ENCODE measurements at regions not wholly inside any gene's neighbourhood (a gene's known extent, or its start where the extent isn't known, plus 50 kb on each side); places are given as distances from the start of the nearest gene placed in this dataset.
"Not testable (repeated sequence)": the region's sequence is repeated elsewhere in the genome, so short reads cannot be mapped to it uniquely, and the experiment has no call there.

GRCh38 chr5:130817598-130818384 is 347.3 kb downstream of the HINT1 start:
- not testable (repeated sequence) for H3K9me3 Mint-ChIP-seq; H3K4me1 Mint-ChIP-seq (ENCODE audit: low read depth in 2 of 2); DNase-seq; H3K36me3 Mint-ChIP-seq (ENCODE audit: insufficient read depth); ATAC-seq (replicated peaks); H3K27ac Mint-ChIP-seq
- H3K4me3 Mint-ChIP-seq = peak overlapping the region in 1 of 2 donors; percentile 32
- peaks cover 12 to 33% of the 10 kb centered on the region in 2 donors for H3K27me3 Mint-ChIP-seq

DNA sequence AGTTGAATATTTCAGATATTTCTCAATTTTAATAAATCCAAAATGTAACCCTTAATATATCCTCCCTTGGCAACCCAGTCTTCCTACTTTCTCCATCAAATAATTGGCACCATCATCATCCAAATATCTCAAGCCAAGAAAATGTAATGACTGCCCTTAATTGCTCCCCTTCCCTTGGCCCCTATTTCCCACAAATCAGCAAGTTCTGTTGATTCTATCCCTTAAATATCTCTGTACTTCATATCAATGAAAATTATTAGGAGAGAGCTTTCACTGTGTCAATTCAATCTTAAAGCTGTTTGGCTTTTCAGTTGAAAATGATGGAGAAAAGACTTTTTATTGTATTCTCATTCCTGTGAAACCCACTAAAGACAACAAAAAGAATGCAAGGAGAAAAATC is 349.8 kb downstream of the HINT1 start:
- Mint-ChIP-seq H3K27ac (no peak overlapping the region), H3K4me1 (ENCODE audit: low read depth in 2 of 2) (peaks cover 0 to 3% of the 10 kb centered on the region in 2 donors), H3K36me3 (ENCODE audit: insufficient read depth) (no peaks in the 10 kb centered on the region), H3K27me3 (peaks cover 10 to 20% of the 10 kb centered on the region in 2 donors), H3K9me3 (no peaks in the 10 kb centered on the region), H3K4me3 (no peak overlapping the region)
- ATAC-seq (replicated peaks) = no peak
- no peak for DNase-seq

DNA sequence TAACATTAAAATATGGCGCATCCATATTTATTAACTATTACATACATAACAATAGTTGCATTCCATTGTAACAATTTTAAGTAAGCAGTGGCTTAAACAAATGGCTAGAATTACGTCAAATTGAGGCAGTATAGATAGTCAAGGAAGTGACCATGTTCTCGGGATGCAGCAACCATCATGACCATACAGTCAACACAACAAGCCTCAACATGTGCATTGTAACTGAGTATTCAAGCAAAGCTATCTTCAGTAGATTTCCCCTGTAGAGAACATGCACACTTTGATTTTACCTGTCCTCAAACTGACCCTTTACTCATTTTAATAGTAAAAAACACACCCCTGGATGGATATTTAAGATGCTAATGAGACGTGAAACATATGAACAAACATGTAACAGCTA is 356.4 kb downstream of the HINT1 start:
- no peak for ATAC-seq (replicated peaks)
- no peak for DNase-seq
- no peak overlapping the region for H3K27ac Mint-ChIP-seq
- no peaks in the 10 kb centered on the region for H3K36me3 Mint-ChIP-seq (ENCODE audit: insufficient read depth)
- no peaks in the 10 kb centered on the region for H3K9me3 Mint-ChIP-seq
- H3K4me3 Mint-ChIP-seq = no peak overlapping the region
- no peaks in the 10 kb centered on the region for H3K4me1 Mint-ChIP-seq (ENCODE audit: low read depth in 2 of 2)
- peaks cover 26 to 46% of the 10 kb centered on the region in 2 donors for H3K27me3 Mint-ChIP-seq

DNA sequence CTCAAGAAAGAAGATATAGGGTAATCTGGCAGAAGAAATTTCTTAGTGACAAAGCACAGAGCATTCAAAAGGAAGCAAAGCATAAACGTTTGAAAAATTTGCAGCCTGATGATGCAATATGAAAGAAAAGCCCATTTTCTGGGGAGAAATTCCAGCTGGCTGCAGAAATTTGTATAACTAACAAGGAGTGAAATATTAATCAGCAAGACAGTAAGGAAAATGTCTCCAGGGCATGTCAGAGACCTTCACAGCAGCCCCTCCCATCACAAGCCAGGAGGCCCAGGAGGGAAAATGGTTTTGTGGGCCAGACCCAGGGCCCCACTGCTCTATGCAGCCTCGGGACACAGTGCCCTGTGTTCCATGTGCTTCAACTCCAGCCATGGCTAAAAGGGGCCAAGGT is 359.4 kb downstream of the HINT1 start:
- H3K27me3 Mint-ChIP-seq = peaks cover 26 to 54% of the 10 kb centered on the region in 2 donors
- no peak for DNase-seq

DNA sequence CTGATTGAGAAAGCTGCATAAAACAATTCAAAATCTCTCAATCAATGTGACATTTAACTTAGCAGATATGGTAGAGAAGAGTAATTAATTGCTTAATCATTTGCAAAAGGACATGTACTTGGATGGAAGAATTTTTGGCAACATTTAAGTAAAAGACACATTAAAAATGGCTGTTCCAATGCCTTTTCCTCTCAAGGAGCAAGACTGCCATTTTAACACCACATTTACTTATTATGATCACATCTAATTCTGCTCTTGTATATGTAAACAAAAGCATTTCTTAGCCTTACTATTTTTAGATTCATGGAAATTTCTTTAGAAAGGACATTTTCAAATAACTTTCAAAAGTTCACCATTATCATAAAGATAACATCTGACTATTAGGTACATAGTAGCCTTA is 360.0 kb downstream of the HINT1 start:
- Mint-ChIP-seq H3K4me3 (no peak overlapping the region), H3K36me3 (ENCODE audit: insufficient read depth) (no peaks in the 10 kb centered on the region), H3K27me3 (peaks cover 21 to 48% of the 10 kb centered on the region in 2 donors), H3K9me3 (no peaks in the 10 kb centered on the region), H3K27ac (no peak overlapping the region), H3K4me1 (ENCODE audit: low read depth in 2 of 2) (no peaks in the 10 kb centered on the region)
- DNase-seq (no peak), ATAC-seq (replicated peaks) (no peak)

More for the DNA sequence above, 359.4 kb downstream of the HINT1 start:
- H3K4me3 Mint-ChIP-seq = no peak overlapping the region
- no peaks in the 10 kb centered on the region for H3K9me3 Mint-ChIP-seq
- H3K27ac Mint-ChIP-seq = no peak overlapping the region
- ATAC-seq (replicated peaks) = no peak
- H3K4me1 Mint-ChIP-seq (ENCODE audit: low read depth in 2 of 2) = no peaks in the 10 kb centered on the region
- no peaks in the 10 kb centered on the region for H3K36me3 Mint-ChIP-seq (ENCODE audit: insufficient read depth)

GRCh38 chr5:130801963-130802362 is 363.1 kb downstream of the HINT1 start:
- Mint-ChIP-seq H3K4me1 (ENCODE audit: low read depth in 2 of 2) (no peaks in the 10 kb centered on the region), H3K36me3 (ENCODE audit: insufficient read depth) (no peaks in the 10 kb centered on the region), H3K27me3 (peaks cover 15 to 32% of the 10 kb centered on the region in 2 donors), H3K4me3 (no peak overlapping the region), H3K27ac (no peak overlapping the region), H3K9me3 (peaks cover 0 to 3% of the 10 kb centered on the region in 2 donors)
- DNase-seq (no peak), ATAC-seq (replicated peaks) (no peak)

- no peaks in the 10 kb centered on the region for H3K4me1 Mint-ChIP-seq (ENCODE audit: low read depth in 2 of 2)
- no peaks in the 10 kb centered on the region for H3K36me3 Mint-ChIP-seq (ENCODE audit: insufficient read depth)
- peaks cover 0 to 3% of the 10 kb centered on the region in 2 donors for H3K9me3 Mint-ChIP-seq
- H3K4me3 Mint-ChIP-seq = no peak overlapping the region
- no peak for ATAC-seq (replicated peaks)
- H3K27me3 Mint-ChIP-seq = peaks cover 6 to 8% of the 10 kb centered on the region in 2 donors
- DNase-seq = no peak
- no peak overlapping the region for H3K27ac Mint-ChIP-seq
Observed at GRCh38 chr5:130799015-130799414, 366.0 kb downstream of the HINT1 start.

- H3K36me3 Mint-ChIP-seq (ENCODE audit: insufficient read depth) = no peaks in the 10 kb centered on the region
- no peak for ATAC-seq (replicated peaks)
- no peak overlapping the region for H3K4me3 Mint-ChIP-seq
- no peaks in the 10 kb centered on the region for H3K4me1 Mint-ChIP-seq (ENCODE audit: low read depth in 2 of 2)
- H3K27ac Mint-ChIP-seq = no peak overlapping the region
- H3K9me3 Mint-ChIP-seq = peaks cover 0 to 3% of the 10 kb centered on the region in 2 donors
- no peak for DNase-seq
- peaks cover 6 to 15% of the 10 kb centered on the region in 2 donors for H3K27me3 Mint-ChIP-seq
Observed at GRCh38 chr5:130797303-130797702, 367.8 kb downstream of the HINT1 start.

DNA sequence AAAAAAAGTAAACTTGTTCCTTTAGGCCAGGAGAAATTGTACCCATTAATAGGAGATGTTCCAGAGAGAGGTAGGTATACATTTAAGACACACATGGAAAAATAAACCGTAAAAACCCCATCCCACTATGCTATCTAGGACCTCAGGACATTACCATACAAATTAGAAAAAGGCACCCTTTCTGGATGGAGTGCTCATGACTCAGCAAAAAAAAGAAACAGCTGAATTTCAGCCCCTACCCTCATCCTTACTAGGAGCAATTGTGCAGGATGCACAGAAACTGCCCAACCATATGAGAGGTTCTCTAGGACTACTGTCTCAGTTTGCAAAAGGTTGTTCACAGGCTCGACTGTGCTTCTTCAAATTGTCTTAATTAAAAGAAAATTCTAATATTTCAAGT is 368.2 kb downstream of the HINT1 start:
- H3K36me3 Mint-ChIP-seq (ENCODE audit: insufficient read depth) = no peaks in the 10 kb centered on the region
- no peak for DNase-seq
- H3K4me3 Mint-ChIP-seq = no peak overlapping the region
- ATAC-seq (replicated peaks) = no peak
- no peak overlapping the region for H3K27ac Mint-ChIP-seq
- peaks cover 0 to 3% of the 10 kb centered on the region in 2 donors for H3K9me3 Mint-ChIP-seq
- peaks cover 3 to 18% of the 10 kb centered on the region in 2 donors for H3K27me3 Mint-ChIP-seq
- no peaks in the 10 kb centered on the region for H3K4me1 Mint-ChIP-seq (ENCODE audit: low read depth in 2 of 2)

- DNase-seq = no peak
- Mint-ChIP-seq H3K9me3 (peaks cover 0 to 3% of the 10 kb centered on the region in 2 donors), H3K4me3 (no peak overlapping the region), H3K36me3 (ENCODE audit: insufficient read depth) (no peaks in the 10 kb centered on the region), H3K27me3 (peaks cover 10 to 26% of the 10 kb centered on the region in 2 donors), H3K4me1 (ENCODE audit: low read depth in 2 of 2) (no peaks in the 10 kb centered on the region), H3K27ac (no peak overlapping the region)
- ATAC-seq (replicated peaks) = no peak
Observed at GRCh38 chr5:130796032-130796431, 369.0 kb downstream of the HINT1 start.

- H3K9me3 Mint-ChIP-seq = peaks cover 0 to 3% of the 10 kb centered on the region in 2 donors
- no peak overlapping the region for H3K4me3 Mint-ChIP-seq
- no peaks in the 10 kb centered on the region for H3K36me3 Mint-ChIP-seq (ENCODE audit: insufficient read depth)
- DNase-seq (no peak), ATAC-seq (replicated peaks) (no peak)
- no peak overlapping the region for H3K27ac Mint-ChIP-seq
- peaks cover 11 to 27% of the 10 kb centered on the region in 2 donors for H3K27me3 Mint-ChIP-seq
- no peaks in the 10 kb centered on the region for H3K4me1 Mint-ChIP-seq (ENCODE audit: low read depth in 2 of 2)
Observed at GRCh38 chr5:130795037-130795436, 370.0 kb downstream of the HINT1 start.

DNA sequence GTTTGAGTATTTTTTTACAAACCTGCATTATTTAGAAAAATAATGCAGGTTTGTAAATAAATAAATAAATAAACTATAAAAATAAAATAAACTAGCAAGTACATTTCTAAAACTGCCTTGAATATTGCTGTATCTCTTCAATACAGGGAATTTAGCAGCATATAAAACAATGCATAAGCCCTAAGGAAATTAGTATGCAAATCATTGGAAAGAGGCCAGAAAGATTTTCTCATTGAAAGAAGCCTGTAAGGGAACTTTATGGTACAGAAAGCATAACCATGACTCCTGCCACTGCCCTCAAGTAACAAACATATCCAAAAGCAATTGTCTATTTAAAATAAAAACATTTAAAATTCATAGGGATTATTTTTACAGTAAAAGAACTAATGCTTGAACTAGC is 387.3 kb downstream of the HINT1 start:
- H3K4me1 Mint-ChIP-seq (ENCODE audit: low read depth in 2 of 2) = no peaks in the 10 kb centered on the region
- no peak overlapping the region for H3K4me3 Mint-ChIP-seq
- DNase-seq (no peak), ATAC-seq (replicated peaks) (no peak)
- H3K27me3 Mint-ChIP-seq = peaks cover 19 to 34% of the 10 kb centered on the region in 2 donors
- no peaks in the 10 kb centered on the region for H3K36me3 Mint-ChIP-seq (ENCODE audit: insufficient read depth)
- H3K27ac Mint-ChIP-seq = no peak overlapping the region
- H3K9me3 Mint-ChIP-seq = no peaks in the 10 kb centered on the region

DNA sequence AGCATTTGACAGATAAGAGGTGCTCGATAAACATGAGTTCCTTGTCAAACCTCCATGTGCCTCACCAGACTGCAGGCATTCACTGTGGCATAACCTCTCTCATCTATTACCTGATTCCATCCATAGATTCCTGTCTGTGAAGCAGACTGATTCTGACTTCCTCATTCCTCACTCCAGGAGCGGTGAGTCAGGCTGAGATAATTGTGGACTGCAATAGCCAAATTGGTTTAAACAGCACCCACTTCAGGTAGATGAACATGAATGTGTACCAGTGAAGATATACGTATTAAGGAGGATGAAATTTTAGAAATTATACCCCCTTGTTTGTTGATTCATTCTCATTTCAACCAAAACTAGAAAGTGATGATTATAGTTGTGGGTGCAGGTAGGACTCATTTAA is 391.2 kb downstream of the HINT1 start:
- H3K9me3 Mint-ChIP-seq = no peaks in the 10 kb centered on the region
- no peak for DNase-seq
- H3K36me3 Mint-ChIP-seq (ENCODE audit: insufficient read depth) = no peaks in the 10 kb centered on the region
- H3K4me3 Mint-ChIP-seq = no peak overlapping the region
- ATAC-seq (replicated peaks) = no peak
- H3K27me3 Mint-ChIP-seq = peaks cover 29 to 38% of the 10 kb centered on the region in 2 donors
- no peak overlapping the region for H3K27ac Mint-ChIP-seq
- H3K4me1 Mint-ChIP-seq (ENCODE audit: low read depth in 2 of 2) = no peaks in the 10 kb centered on the region

DNA sequence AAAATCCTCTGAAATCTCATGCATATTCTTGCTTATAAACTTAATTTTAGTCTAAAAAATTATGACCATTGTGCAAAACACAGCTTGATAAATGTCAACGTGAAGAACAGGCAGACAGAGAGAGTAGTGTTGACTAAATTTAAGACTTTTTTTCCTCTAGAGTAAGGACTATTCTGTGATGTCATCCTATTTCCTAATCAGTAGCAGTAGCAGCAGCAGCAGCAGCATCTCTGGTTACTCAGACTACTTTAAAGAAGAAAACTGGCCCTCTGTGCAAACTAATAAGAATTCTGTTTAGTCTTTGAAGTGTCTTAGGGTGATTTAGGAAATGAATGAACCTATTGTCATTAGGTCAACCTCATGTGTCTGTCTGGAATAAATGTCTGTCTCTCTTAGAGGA is 403.0 kb downstream of the HINT1 start:
- H3K36me3 Mint-ChIP-seq (ENCODE audit: insufficient read depth) = no peaks in the 10 kb centered on the region
- no peaks in the 10 kb centered on the region for H3K9me3 Mint-ChIP-seq
- peaks cover 0 to 16% of the 10 kb centered on the region in 2 donors for H3K27me3 Mint-ChIP-seq
- no peak overlapping the region for H3K4me3 Mint-ChIP-seq
- no peaks in the 10 kb centered on the region for H3K4me1 Mint-ChIP-seq (ENCODE audit: low read depth in 2 of 2)
- ATAC-seq (replicated peaks) = no peak
- no peak for DNase-seq
- no peak overlapping the region for H3K27ac Mint-ChIP-seq
